HG03095 (cell line): ENCODE measurements at regions not wholly inside any gene's neighbourhood (a gene's known extent, or its start where the extent isn't known, plus 50 kb on each side); places are given as distances from the start of the nearest gene placed in this dataset.

Experiments used
- ATAC-seq: cut with Tn5 transposase; IDR thresholded peaks from one replicate; pipeline ENCODE4 v1.9.1; 2021; ENCODE audit warnings: moderate library complexity; ENCODE audit not compliant: unreplicated experiment

GRCh38 chr2:150166313-150167051 is 321.0 kb downstream of the RND3 start:
- no peak for ATAC-seq

- ATAC-seq = no peak
These were observed 321.5 kb downstream of the RND3 start for GRCh38 chr2:150165988-150166312.

GRCh38 chr2:150165442-150165841 is 322.0 kb downstream of the RND3 start:
- no peak for ATAC-seq

- no peak for ATAC-seq
These were observed 325.1 kb downstream of the RND3 start for GRCh38 chr2:150162241-150162942.

GRCh38 chr2:150160058-150160457 is 327.4 kb downstream of the RND3 start:
- no peak for ATAC-seq

GRCh38 chr2:150159300-150159699 is 328.2 kb downstream of the RND3 start:
- ATAC-seq = no peak

GRCh38 chr2:150156876-150157275 is 330.6 kb downstream of the RND3 start:
- no peak for ATAC-seq

GRCh38 chr2:150156415-150156814 is 331.1 kb downstream of the RND3 start:
- ATAC-seq = no peak

- no peak for ATAC-seq
These were observed 333.1 kb downstream of the RND3 start for GRCh38 chr2:150154308-150154797.

- no peak for ATAC-seq
These were observed 333.7 kb downstream of the RND3 start for GRCh38 chr2:150153646-150154307.

- no peak for ATAC-seq
These were observed 335.2 kb downstream of the RND3 start for GRCh38 chr2:150152230-150152629.

GRCh38 chr2:150150144-150150543 is 337.3 kb downstream of the RND3 start:
- no peak for ATAC-seq

GRCh38 chr2:150147889-150148683 is 339.4 kb downstream of the RND3 start:
- ATAC-seq = no peak

GRCh38 chr2:150146879-150147278 is 340.6 kb downstream of the RND3 start:
- no peak for ATAC-seq

- ATAC-seq = no peak
These were observed 342.2 kb downstream of the RND3 start for GRCh38 chr2:150145299-150145692.

- ATAC-seq = no peak
These were observed 342.7 kb downstream of the RND3 start for GRCh38 chr2:150144546-150145298.

GRCh38 chr2:150143087-150143536 is 344.4 kb downstream of the RND3 start:
- ATAC-seq = no peak

GRCh38 chr2:150142561-150142960 is 344.9 kb downstream of the RND3 start:
- no peak for ATAC-seq

- no peak for ATAC-seq
These were observed 346.1 kb downstream of the RND3 start for GRCh38 chr2:150141226-150142001.

- no peak for ATAC-seq
These were observed 346.7 kb downstream of the RND3 start for GRCh38 chr2:150140777-150141176.
